ENCODE measurements at regions not wholly inside any gene's neighbourhood (a gene's known extent, or its start where the extent isn't known, plus 50 kb on each side); places are given as distances from the start of the nearest gene placed in this dataset.

DNA sequence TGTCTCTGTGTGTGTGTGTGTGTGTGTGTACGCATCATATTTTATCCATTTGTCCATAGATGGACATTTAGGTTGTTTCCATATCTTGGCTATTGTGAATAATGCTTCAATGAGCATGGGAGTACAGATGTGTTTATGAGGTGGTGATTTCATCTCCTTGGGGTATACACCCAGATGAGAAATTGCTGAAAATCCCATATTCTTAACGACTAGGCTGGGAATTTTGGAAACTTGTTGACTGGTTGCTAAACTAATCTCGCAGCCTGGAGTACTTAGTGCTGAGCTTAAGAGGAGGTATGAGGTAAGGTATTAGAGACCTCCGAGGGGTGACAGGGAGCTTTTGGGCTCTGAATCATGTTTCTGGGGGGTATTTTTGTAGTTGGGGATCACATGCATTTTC, 66.0 kb upstream of the SPRED2 start:
- TF ChIP-seq CTCF (IDR thresholded peaks at IDR 0.05) (no peak), ZFX (IDR thresholded peaks at IDR 0.05; ENCODE audit: borderline replicate concordance) (no peak)
- no peak overlapping the region for H3K27ac ChIP-seq

- TF ChIP-seq ZFX (IDR thresholded peaks at IDR 0.05; ENCODE audit: borderline replicate concordance) (no peak), CTCF (IDR thresholded peaks at IDR 0.05) (no peak)
- no peak overlapping the region for H3K27ac ChIP-seq
Measured at GRCh38 chr2:65495251-65495877, 63.0 kb upstream of the SPRED2 start.

- TF ChIP-seq CTCF (IDR thresholded peaks at IDR 0.05) (no peak), ZFX (IDR thresholded peaks at IDR 0.05; ENCODE audit: borderline replicate concordance) (no peak)
- no peak overlapping the region for H3K27ac ChIP-seq
Measured at GRCh38 chr2:65494078-65494477, 61.7 kb upstream of the SPRED2 start.

GRCh38 chr2:65491381-65491905, 59.0 kb upstream of the SPRED2 start:
- TF ChIP-seq CTCF (IDR thresholded peaks at IDR 0.05) (no peak), ZFX (IDR thresholded peaks at IDR 0.05; ENCODE audit: borderline replicate concordance) (no peak)
- H3K27ac ChIP-seq = no peak overlapping the region

GRCh38 chr2:65490222-65490621, 57.8 kb upstream of the SPRED2 start:
- no peak overlapping the region for H3K27ac ChIP-seq
- no peak for TF ChIP-seq ZFX (IDR thresholded peaks at IDR 0.05; ENCODE audit: borderline replicate concordance)
- no peak for TF ChIP-seq CTCF (IDR thresholded peaks at IDR 0.05)

DNA sequence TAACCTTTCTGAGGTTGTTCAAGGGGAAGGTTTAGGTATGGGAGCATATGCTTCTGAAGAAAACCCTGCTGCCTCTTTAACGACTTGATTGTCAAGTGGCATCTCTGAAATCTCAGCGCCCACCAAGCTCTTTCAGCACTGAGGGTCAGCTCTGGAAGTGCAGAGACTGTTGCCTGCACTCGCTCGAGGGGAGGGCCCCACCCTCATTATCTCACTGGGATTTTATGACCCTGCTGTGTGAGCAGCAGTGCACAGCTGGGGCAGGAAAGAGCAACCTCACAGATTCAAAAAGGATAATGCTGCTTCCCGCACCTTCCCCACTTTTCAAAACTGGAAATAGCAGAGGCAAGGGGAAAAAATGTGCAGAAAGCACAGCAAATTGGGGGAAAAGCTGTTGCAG, 56.9 kb upstream of the SPRED2 start:
- TF ChIP-seq ZFX (IDR thresholded peaks at IDR 0.05; ENCODE audit: borderline replicate concordance) = no peak
- no peak for TF ChIP-seq CTCF (IDR thresholded peaks at IDR 0.05)
- H3K27ac ChIP-seq = no peak overlapping the region

DNA sequence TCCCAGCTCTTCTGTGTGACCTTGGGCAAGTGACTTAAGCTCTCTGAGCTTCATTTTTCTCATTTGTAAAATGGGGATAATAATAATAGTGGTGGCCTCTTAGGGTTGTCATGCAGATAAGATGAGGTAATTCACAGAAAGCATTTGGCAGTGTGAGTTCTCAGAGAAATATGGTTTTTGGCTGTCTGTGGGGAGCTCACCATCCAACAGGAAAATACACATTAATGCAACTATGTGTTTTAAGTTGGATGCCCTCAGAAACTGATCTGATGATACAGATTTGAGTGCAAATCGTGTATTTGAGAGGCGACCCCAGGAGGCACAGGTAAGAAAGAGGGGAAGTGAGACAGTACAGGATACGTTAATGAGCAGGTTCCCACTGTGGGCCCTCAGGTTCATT, 56.1 kb upstream of the SPRED2 start:
- TF ChIP-seq ZFX (IDR thresholded peaks at IDR 0.05; ENCODE audit: borderline replicate concordance) = no peak
- no peak for TF ChIP-seq CTCF (IDR thresholded peaks at IDR 0.05)
- no peak overlapping the region for H3K27ac ChIP-seq
